ENCODE measurements at regions not wholly inside any gene's neighbourhood (a gene's known extent, or its start where the extent isn't known, plus 50 kb on each side); places are given as distances from the start of the nearest gene placed in this dataset.

DNA sequence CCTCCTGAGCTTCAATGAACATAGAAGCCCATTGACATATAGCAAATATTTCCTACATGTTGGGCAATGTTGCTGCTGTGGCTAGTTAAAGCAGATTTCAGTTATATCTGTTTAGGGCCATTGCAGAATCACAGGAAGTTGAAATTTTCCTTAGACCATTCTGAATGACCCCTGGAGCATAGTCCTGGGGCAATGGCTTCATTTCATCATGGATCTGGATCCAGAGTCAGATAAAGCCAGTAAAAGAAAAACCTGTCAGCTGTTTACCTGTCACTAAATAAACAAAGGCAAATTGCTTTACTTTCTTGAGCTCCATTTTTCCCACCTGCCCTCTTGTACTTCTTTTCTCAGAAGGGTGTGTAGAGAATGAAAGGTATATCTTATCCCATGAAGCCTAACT is 494.0 kb upstream of the MAP3K7 start:
- TF ChIP-seq, protein P1, sequence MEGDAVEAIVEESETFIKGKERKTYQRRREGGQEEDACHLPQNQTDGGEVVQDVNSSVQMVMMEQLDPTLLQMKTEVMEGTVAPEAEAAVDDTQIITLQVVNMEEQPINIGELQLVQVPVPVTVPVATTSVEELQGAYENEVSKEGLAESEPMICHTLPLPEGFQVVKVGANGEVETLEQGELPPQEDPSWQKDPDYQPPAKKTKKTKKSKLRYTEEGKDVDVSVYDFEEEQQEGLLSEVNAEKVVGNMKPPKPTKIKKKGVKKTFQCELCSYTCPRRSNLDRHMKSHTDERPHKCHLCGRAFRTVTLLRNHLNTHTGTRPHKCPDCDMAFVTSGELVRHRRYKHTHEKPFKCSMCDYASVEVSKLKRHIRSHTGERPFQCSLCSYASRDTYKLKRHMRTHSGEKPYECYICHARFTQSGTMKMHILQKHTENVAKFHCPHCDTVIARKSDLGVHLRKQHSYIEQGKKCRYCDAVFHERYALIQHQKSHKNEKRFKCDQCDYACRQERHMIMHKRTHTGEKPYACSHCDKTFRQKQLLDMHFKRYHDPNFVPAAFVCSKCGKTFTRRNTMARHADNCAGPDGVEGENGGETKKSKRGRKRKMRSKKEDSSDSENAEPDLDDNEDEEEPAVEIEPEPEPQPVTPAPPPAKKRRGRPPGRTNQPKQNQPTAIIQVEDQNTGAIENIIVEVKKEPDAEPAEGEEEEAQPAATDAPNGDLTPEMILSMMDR (conservative IDR thresholded peaks at IDR 0.05), result no peak
- H4K8ac ChIP-seq (replicated peaks; ENCODE audit: insufficient read length, low read depth, low read length), result no peak overlapping the region
- no peak overlapping the region for H4K91ac ChIP-seq (ENCODE audit: insufficient read length, low read depth, low read length)
- H3K23me2 ChIP-seq (ENCODE audit: insufficient read length, low read depth, low read length, poor library complexity, severe bottlenecking), result no peaks in the 10 kb centered on the region
- no peaks in the 10 kb centered on the region for H3K27me3 ChIP-seq (ENCODE audit: insufficient read depth, low read length)
- no peaks in the 10 kb centered on the region for H3K79me2 ChIP-seq (ENCODE audit: insufficient read depth, low read length)
- no peak overlapping the region for H4K5ac ChIP-seq (ENCODE audit: insufficient read length, low read depth, low read length)
- H2BK120ac ChIP-seq (ENCODE audit: low read depth, low read length, poor library complexity, severe bottlenecking), result no peak overlapping the region
- H2BK15ac ChIP-seq (ENCODE audit: low read depth, low read length), result no peak overlapping the region
- no peaks in the 10 kb centered on the region for H3K79me1 ChIP-seq (ENCODE audit: insufficient read depth, low read depth, low read length, poor library complexity, severe bottlenecking)
- H2BK12ac ChIP-seq (ENCODE audit: insufficient read length, low read depth, low read length), result no peak overlapping the region
- H2BK20ac ChIP-seq (ENCODE audit: low read depth, low read length, poor library complexity, severe bottlenecking), result no peak overlapping the region
- DNase-seq, result no peak
- no peak overlapping the region for H3T11ph ChIP-seq (ENCODE audit: low read length)
- no peak overlapping the region for H3K56ac ChIP-seq (ENCODE audit: insufficient read length, low read depth, low read length)
- H3K27ac Mint-ChIP-seq, result no peak overlapping the region
- H3K36me3 Mint-ChIP-seq (ENCODE audit: insufficient read depth in 1 of 3, low read depth in 3 of 3), result no peaks in the 10 kb centered on the region
- no peaks in the 10 kb centered on the region for H4K20me1 ChIP-seq (ENCODE audit: control insufficient read depth, insufficient read depth, insufficient read length)
- H3K4me3 Mint-ChIP-seq, result no peak overlapping the region
- no peaks in the 10 kb centered on the region for H3K9me3 ChIP-seq (ENCODE audit: control insufficient read depth, low read depth, low read length)
- no peak overlapping the region for H2AK5ac ChIP-seq (ENCODE audit: insufficient read length, low read length)
- peaks cover 22 to 23% of the 10 kb centered on the region in 2 experiments for H3K4me1 Mint-ChIP-seq
- no peak overlapping the region for H2AFZ ChIP-seq (ENCODE audit: low read length)
- no peak overlapping the region for H3K14ac ChIP-seq (ENCODE audit: insufficient read depth, low read length)
- no peak overlapping the region for H3K9ac ChIP-seq (ENCODE audit: extremely low read depth, insufficient read length, low read length)
- no peak overlapping the region for H3K4ac ChIP-seq (ENCODE audit: low read depth, low read length)
- H2BK5ac ChIP-seq (ENCODE audit: insufficient read length, low read length), result no peak overlapping the region
- no peaks in the 10 kb centered on the region for H3K9me3 Mint-ChIP-seq
- no peak overlapping the region for H3K4me2 ChIP-seq (ENCODE audit: insufficient read depth, insufficient read length, low read length)
- no peak overlapping the region for H3K18ac ChIP-seq (ENCODE audit: insufficient read length, low read depth, low read length)
- no peaks in the 10 kb centered on the region for H3K27me3 Mint-ChIP-seq (ENCODE audit: low read depth)
- no peak overlapping the region for H3K23ac ChIP-seq (ENCODE audit: insufficient read length, low read depth, low read length)
- H3K27ac ChIP-seq (ENCODE audit: insufficient read length, low read depth, low read length), result no peak overlapping the region
- H3K4me1 ChIP-seq (ENCODE audit: insufficient read depth, low read length), result no peaks in the 10 kb centered on the region

All from H9 (cell line).